SK-N-MC (cell line): ENCODE measurements at regions not wholly inside any gene's neighbourhood (a gene's known extent, or its start where the extent isn't known, plus 50 kb on each side); places are given as distances from the start of the nearest gene placed in this dataset.

Source experiments
- DNase-seq: peaks from one replicate; pipeline ENCODE4 v3.0.0-alpha.2; 2011; ENCODE audit warnings: low read depth, low spot score
- H3K27ac ChIP-seq: fragments of 200-600 bp; sonication (generic); 2 replicates; pipeline ENCODE4 v1.5.1; 2016; ENCODE audit warnings: mixed run types
- H3K36me3 ChIP-seq: fragments of 200-600 bp; sonication (generic); 2 replicates; pipeline ENCODE4 v1.6.1; 2017; ENCODE audit warnings: antibody characterized with exemption, low read length, mixed read lengths; ENCODE audit not compliant: insufficient read depth
- H3K4me3 ChIP-seq: fragments of 200-600 bp; sonication (generic); 2 replicates; pipeline ENCODE4 v1.5.1; 2016
- H3K9ac ChIP-seq: fragments of 200-600 bp; sonication (generic); 2 replicates; pipeline ENCODE4 v1.8.0; 2017; ENCODE audit warnings: mixed run types, mixed read lengths; ENCODE audit not compliant: insufficient read length
- H3K9me3 ChIP-seq: fragments of 200-600 bp; sonication (generic); 2 replicates; pipeline ENCODE4 v1.6.1; 2017; ENCODE audit warnings: low read depth, mild to moderate bottlenecking, antibody characterized with exemption, low read length, moderate library complexity, mixed read lengths
- EZH2 ChIP-seq: fragments of 200-600 bp; sonication (generic); IDR thresholded peaks from one replicate; pipeline ENCODE4 v1.6.1; 2017; ENCODE audit warnings: antibody characterized with exemption
- FOXP2 ChIP-seq: optimal IDR thresholded peaks from 2 replicates; pipeline ENCODE3; 2011; ENCODE audit warnings: mild to moderate bottlenecking, moderate library complexity; ENCODE audit not compliant: insufficient read depth; ENCODE audit errors: extremely low read length, control extremely low read depth
- POLR2AphosphoS5 ChIP-seq: IDR thresholded peaks from 2 replicates; pipeline ENCODE4 v1.6.1; 2012; ENCODE audit warnings: mild to moderate bottlenecking, low read depth, low read length, borderline replicate concordance

DNA sequence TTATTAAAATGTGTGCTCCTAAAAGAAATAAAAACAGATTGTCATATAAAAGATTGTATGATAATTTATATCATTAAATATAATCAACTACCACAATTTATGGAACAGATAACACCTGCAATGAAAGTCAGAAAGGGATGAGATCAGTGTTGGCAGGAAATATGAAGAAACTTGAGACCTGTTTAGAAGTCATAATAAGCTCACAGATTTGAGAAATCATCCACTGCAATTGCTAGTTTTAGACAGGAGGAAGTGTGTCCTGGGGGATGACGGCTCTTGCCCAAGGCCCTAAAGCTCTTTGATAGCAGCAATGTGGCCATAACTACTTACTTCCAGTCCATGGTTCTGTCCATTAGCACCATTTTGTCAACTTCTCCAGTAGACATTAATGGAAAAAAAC lies 122.8 kb upstream of the SOX5 start:
- Histone ChIP-seq H3K9me3 (no peaks in the 10 kb centered on the region), H3K27ac (no peak overlapping the region), H3K36me3 (no peaks in the 10 kb centered on the region), H3K4me3 (no peak overlapping the region), H3K9ac (no peak overlapping the region)
- DNase-seq, result no peak
- no peak for TF ChIP-seq EZH2
- no peak for TF ChIP-seq POLR2AphosphoS5
- no peak for TF ChIP-seq FOXP2

DNA sequence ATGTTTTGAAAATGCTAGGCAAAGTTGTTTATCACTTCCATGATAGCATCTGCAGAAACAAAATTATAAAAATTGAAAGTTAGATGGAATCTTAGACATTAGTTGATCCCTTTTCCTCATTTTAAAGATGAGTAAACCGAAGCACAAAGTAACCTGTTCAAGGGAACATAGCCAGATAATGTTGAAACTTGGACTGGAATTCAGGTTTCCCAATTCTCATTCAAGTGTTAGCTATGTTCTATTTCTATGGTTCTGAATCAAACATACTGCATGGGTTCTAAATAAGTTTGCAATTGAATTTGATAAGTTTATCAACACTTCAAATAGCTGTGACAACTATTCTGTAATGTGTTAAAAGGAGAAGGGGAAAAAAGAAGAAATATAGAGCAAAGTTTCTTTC lies 122.4 kb upstream of the SOX5 start:
- no peak for DNase-seq
- H3K4me3 ChIP-seq, result no peak overlapping the region
- H3K36me3 ChIP-seq, result no peaks in the 10 kb centered on the region
- no peak overlapping the region for H3K27ac ChIP-seq
- no peak overlapping the region for H3K9ac ChIP-seq
- TF ChIP-seq FOXP2 (no peak), POLR2AphosphoS5 (no peak), EZH2 (no peak)
- H3K9me3 ChIP-seq, result no peaks in the 10 kb centered on the region

DNA sequence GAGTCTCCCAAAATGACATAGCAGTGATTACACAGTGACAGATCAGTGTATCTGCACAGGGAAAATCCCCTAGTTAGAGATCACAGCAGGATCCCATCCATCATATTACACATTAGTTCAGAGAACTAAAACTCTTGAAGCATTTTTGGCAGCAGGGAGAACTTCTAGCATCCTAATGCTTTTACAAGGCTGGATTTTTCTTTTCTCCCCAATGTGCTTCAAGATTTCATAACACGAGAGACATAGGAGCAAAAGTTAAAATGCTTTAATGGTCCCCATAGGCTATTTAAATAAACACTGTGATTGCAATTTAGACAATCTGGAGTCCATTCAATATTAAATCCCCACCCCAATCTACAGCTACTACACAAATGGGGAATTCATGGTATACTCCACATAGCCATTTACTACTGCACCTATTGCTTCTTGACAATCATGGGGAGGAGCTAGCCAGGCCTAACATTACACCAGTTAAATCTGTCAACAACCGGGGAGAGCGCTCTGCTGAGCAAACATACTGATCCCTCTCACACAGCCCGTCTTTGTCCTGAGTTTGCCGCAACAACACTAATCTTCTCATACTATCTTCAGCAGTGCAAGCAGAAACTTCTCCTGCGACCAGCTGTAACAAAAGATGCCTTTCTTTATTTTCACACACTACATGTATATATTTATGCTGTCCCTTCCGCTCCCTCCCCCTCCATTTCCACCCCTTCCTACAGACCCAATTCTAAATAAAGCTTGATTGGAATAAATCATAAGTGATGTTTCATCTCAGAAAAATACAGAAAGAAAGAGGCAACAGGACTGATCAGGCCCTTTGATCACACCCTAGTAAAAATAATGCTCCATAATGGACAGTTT lies 120.3 kb upstream of the SOX5 start:
- Histone ChIP-seq H3K36me3 (no peaks in the 10 kb centered on the region), H3K4me3 (no peak overlapping the region), H3K27ac (no peak overlapping the region), H3K9ac (no peak overlapping the region), H3K9me3 (no peaks in the 10 kb centered on the region)
- DNase-seq, result no peak
- TF ChIP-seq EZH2 (no peak), FOXP2 (no peak), POLR2AphosphoS5 (no peak)

DNA sequence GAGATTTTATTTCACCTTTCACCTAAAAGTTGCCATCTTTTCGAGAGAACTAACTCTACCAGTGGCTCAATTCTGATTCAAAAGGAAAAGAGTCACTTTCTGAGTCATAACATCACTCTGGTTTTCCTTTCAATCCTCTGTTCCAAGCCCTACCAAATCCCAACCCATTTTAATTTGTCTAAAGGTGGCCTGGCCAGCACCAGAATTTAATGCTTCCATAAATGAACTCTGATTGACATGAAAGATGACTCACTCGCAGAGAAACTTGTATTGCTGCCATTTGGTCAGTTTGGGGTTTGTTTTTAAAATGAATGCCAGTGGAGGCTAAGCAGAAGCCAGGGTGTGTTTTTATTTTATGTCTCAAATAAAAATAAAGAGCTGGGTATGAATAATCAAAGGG lies 117.4 kb upstream of the SOX5 start:
- no peak for DNase-seq
- Histone ChIP-seq H3K4me3 (no peak overlapping the region), H3K9me3 (no peaks in the 10 kb centered on the region), H3K36me3 (no peaks in the 10 kb centered on the region), H3K9ac (no peak overlapping the region), H3K27ac (no peak overlapping the region)
- TF ChIP-seq FOXP2 (no peak), EZH2 (no peak), POLR2AphosphoS5 (no peak)

DNA sequence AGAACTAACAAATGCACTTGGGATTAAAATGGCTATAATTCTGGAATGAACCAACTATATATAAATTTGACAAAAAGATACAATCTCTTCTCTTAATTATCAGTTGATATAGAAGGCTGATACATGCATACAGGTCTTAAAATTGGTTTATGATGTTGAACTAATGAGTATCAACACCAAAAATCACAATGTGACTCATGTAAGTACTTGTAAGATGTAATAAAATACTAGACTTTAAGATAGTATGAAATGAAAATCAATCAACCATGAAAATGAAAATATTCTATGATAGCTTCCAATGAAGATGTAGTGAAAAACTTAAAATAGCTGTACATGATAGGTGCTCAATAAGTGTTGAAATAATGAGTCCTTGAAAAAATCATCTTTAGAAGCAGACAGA lies 116.6 kb upstream of the SOX5 start:
- no peaks in the 10 kb centered on the region for H3K9me3 ChIP-seq
- no peak overlapping the region for H3K27ac ChIP-seq
- TF ChIP-seq POLR2AphosphoS5 (no peak), EZH2 (no peak), FOXP2 (no peak)
- H3K36me3 ChIP-seq, result no peaks in the 10 kb centered on the region
- DNase-seq, result no peak
- H3K9ac ChIP-seq, result no peak overlapping the region
- no peak overlapping the region for H3K4me3 ChIP-seq

DNA sequence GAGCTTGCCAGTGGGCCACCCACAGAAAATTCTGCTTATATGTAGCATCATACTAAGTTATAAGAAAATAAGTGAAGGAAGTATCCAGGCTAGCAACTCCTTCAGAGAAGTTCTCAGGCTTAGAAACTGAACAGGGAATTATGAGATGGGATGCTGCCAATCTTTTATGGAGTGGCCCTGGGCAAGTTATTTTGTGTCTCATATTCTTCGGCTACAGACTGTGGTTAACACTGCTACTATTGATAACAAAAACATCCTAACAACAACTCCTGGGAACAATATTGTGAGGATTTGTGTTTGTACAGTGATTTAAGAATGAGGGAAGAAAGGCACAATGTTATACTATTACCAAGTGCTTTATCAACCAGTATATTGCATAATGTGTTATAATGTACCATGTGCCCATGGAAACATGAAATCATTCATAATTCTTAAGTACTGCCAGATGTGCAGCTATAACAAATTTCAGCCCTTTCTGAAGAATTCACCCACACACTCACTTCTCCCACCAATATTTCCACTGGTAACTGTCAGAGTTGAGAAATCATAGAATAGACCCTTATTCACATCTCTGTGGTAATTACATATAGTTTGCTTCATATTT lies 113.3 kb upstream of the SOX5 start:
- Histone ChIP-seq H3K9me3 (no peaks in the 10 kb centered on the region), H3K9ac (no peak overlapping the region), H3K36me3 (no peaks in the 10 kb centered on the region), H3K27ac (peak overlapping the region; percentile 40), H3K4me3 (peak overlapping the region; percentile 46)
- DNase-seq, result peak; percentile 24
- TF ChIP-seq FOXP2 (no peak), EZH2 (no peak), POLR2AphosphoS5 (no peak)

DNA sequence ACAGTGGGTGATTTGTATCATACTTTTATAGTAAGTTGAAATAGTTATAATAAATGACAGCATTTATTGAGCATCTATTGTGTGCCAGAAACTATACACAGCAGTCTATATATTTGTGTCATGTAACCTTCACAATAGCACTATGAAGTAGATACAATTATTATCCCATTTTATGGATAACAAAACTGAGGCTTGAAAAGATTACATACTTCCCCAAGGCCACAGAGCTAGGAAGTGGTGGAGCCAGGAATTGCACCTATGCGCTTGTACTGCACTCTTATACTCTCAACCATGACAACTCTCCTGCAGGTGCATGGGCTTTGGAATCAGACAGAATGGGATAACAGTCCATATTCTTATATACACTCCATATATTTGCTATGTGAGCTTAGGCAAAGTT lies 110.6 kb upstream of the SOX5 start:
- Histone ChIP-seq H3K27ac (no peak overlapping the region), H3K9me3 (no peaks in the 10 kb centered on the region), H3K4me3 (no peak overlapping the region), H3K36me3 (no peaks in the 10 kb centered on the region), H3K9ac (no peak overlapping the region)
- TF ChIP-seq FOXP2 (no peak), EZH2 (no peak), POLR2AphosphoS5 (no peak)
- no peak for DNase-seq

DNA sequence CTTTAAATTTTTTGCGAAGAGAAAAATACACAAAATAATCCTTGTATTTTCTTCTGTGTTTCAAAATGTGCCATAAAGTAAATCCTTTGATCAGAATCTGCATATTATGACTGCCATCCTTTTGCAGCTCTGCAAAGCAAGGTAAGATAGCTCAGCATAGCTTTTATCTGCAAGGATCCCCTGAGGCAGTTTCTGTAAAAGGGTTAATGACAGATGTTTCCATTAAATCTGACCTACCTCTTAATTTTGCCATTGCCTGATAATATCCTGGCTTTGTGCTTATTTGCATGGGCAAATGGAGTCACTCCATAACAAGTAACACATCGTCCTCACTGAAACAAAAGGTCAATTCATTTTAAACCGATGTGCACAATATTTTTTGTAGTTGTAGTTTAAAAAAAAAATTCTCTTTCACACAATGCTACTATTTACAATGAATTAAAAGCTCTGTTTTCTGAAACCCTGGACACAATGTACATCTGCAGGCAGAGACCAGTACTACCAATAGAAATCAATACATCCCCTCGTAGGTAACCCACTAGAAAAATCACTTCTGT lies 108.5 kb upstream of the SOX5 start:
- DNase-seq, result no peak
- no peak for TF ChIP-seq FOXP2
- TF ChIP-seq POLR2AphosphoS5, result no peak
- no peak for TF ChIP-seq EZH2
- no peak overlapping the region for H3K4me3 ChIP-seq

DNA sequence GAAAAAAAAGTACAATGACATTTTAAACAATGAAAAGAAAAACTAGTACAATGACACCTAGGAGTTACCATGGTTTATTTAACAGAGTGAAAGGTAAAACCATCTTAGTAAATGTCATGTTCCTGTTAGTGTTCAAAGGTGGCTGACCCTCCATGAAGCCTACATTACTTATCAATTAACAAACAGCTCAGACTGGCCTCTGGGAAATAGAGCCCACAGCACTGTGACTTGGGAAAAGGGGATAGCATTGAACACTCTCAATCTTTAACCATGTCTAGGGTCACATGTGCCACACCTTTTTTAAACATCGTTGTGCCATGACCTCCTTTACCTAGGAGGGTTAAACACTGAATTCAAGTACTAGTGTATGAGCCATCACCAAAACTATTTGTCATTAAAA lies 106.3 kb upstream of the SOX5 start:
- Histone ChIP-seq H3K27ac (no peak overlapping the region), H3K9me3 (no peaks in the 10 kb centered on the region), H3K9ac (no peak overlapping the region), H3K36me3 (no peaks in the 10 kb centered on the region), H3K4me3 (no peak overlapping the region)
- no peak for DNase-seq
- TF ChIP-seq FOXP2, result no peak
- no peak for TF ChIP-seq POLR2AphosphoS5
- no peak for TF ChIP-seq EZH2

More for the DNA sequence above, 108.5 kb upstream of the SOX5 start:
- Histone ChIP-seq H3K36me3 (no peaks in the 10 kb centered on the region), H3K27ac (no peak overlapping the region), H3K9ac (no peak overlapping the region), H3K9me3 (no peaks in the 10 kb centered on the region)
